Liver (tissue), 3 donors: ENCODE measurements at regions not wholly inside any gene's neighbourhood (a gene's known extent, or its start where the extent isn't known, plus 50 kb on each side); places are given as distances from the start of the nearest gene placed in this dataset.

Experiments
- ATF3 ChIP-seq: IDR thresholded peaks from 2 replicates; pipeline ENCODE4 v1.6.1; 2016; ENCODE audit warnings: antibody characterized with exemption
- CTCF ChIP-seq: fragments of 150-350 bp; IDR thresholded peaks from 2 replicates; pipeline ENCODE4 v1.5.1; 2017; ENCODE audit warnings: improper control_type of control experiment, low read depth, low read length; ENCODE audit not compliant: missing input control
- EGR1 ChIP-seq, 2 donors: IDR thresholded peaks; 2 replicates each; pipeline ENCODE4 v1.6.1; 2016 to 2018; ENCODE audit warnings: antibody characterized with exemption in 2 of 2, low read depth in 2 of 2
- FOXA1 ChIP-seq: IDR thresholded peaks from 2 replicates; pipeline ENCODE4 v1.6.1; 2016; ENCODE audit warnings: antibody characterized with exemption
- GABPA ChIP-seq, 2 donors: IDR thresholded peaks in 1 of 2; conservative IDR thresholded peaks in 1 of 2; 2 replicates each; pipeline ENCODE4 v1.6.1; 2016; ENCODE audit warnings: antibody characterized with exemption in 2 of 2, mild to moderate bottlenecking in 1 of 2, moderate library complexity in 1 of 2
- HNF4A ChIP-seq, 2 donors: conservative IDR thresholded peaks; 2 replicates each; pipeline ENCODE4 v1.6.1; 2016; ENCODE audit warnings: antibody characterized with exemption in 2 of 2, mild to moderate bottlenecking in 2 of 2
- JUND ChIP-seq, 2 donors: IDR thresholded peaks; 2 replicates each; pipeline ENCODE4 v1.6.1; 2016; ENCODE audit warnings: antibody characterized with exemption in 2 of 2
- MAX ChIP-seq: IDR thresholded peaks from 2 replicates; pipeline ENCODE4 v1.6.1; 2016; ENCODE audit warnings: antibody characterized with exemption
- NR2F2 ChIP-seq: IDR thresholded peaks from 2 replicates; pipeline ENCODE4 v1.6.1; 2016; ENCODE audit warnings: antibody characterized with exemption
- RAD21 ChIP-seq, 2 donors: IDR thresholded peaks; 2 replicates each; pipeline ENCODE4 v1.6.1; 2016; ENCODE audit warnings: antibody characterized with exemption in 2 of 2, mild to moderate bottlenecking in 2 of 2
- REST ChIP-seq: IDR thresholded peaks from 2 replicates; pipeline ENCODE4 v1.6.1; 2016; ENCODE audit warnings: antibody characterized with exemption, mild to moderate bottlenecking
- RXRA ChIP-seq, 2 donors: IDR thresholded peaks; 2 replicates each; pipeline ENCODE4 v1.6.1; 2017 to 2018; ENCODE audit warnings: antibody characterized with exemption in 2 of 2, mild to moderate bottlenecking in 1 of 2
- TAF1 ChIP-seq: conservative IDR thresholded peaks from 2 replicates; pipeline ENCODE4 v1.6.1; 2016; ENCODE audit warnings: antibody characterized with exemption, mild to moderate bottlenecking
- YY1 ChIP-seq: IDR thresholded peaks from 2 replicates; pipeline ENCODE4 v1.6.1; 2016; ENCODE audit warnings: antibody characterized with exemption, mild to moderate bottlenecking
- donor health status: healthy.
- donor health status: healthy.

GRCh38 chr3:5053021-5053831 lies 68.9 kb upstream of the ARL8B start:
- TF ChIP-seq REST (no peak), CTCF (no peak), TAF1 (no peak), GABPA (IDR thresholded peaks at IDR 0.05 in 1 of 2, conservative IDR thresholded peaks at IDR 0.05 in 1 of 2) (no peak), EGR1 (IDR thresholded peaks at IDR 0.05; ENCODE audit: low read depth in 2 of 2) (no peak), RAD21 (IDR thresholded peaks at IDR 0.05) (no peak), RXRA (IDR thresholded peaks at IDR 0.05) (no peak), MAX (no peak), FOXA1 (no peak), ATF3 (no peak), JUND (IDR thresholded peaks at IDR 0.05) (no peak), YY1 (no peak), HNF4A (conservative IDR thresholded peaks at IDR 0.05) (no peak), NR2F2 (no peak)
